AG10803 (cell line): ENCODE measurements at regions not wholly inside any gene's neighbourhood (a gene's known extent, or its start where the extent isn't known, plus 50 kb on each side); places are given as distances from the start of the nearest gene placed in this dataset.

Experiments
- DNase-seq: peaks from one replicate; pipeline ENCODE4 v3.0.0; 2010; ENCODE audit warnings: low read depth
- H3K4me3 ChIP-seq: 2 replicates; pipeline ENCODE4 v1.5.1; 2011; ENCODE audit warnings: mild to moderate bottlenecking, low read length, control low read depth
- TF ChIP-seq, protein P1 (sequence below): conservative IDR thresholded peaks from 2 replicates; pipeline ENCODE4 v1.5.1; 2011; ENCODE audit warnings: mild to moderate bottlenecking, low read length, control low read depth, inconsistent platforms

DNA sequence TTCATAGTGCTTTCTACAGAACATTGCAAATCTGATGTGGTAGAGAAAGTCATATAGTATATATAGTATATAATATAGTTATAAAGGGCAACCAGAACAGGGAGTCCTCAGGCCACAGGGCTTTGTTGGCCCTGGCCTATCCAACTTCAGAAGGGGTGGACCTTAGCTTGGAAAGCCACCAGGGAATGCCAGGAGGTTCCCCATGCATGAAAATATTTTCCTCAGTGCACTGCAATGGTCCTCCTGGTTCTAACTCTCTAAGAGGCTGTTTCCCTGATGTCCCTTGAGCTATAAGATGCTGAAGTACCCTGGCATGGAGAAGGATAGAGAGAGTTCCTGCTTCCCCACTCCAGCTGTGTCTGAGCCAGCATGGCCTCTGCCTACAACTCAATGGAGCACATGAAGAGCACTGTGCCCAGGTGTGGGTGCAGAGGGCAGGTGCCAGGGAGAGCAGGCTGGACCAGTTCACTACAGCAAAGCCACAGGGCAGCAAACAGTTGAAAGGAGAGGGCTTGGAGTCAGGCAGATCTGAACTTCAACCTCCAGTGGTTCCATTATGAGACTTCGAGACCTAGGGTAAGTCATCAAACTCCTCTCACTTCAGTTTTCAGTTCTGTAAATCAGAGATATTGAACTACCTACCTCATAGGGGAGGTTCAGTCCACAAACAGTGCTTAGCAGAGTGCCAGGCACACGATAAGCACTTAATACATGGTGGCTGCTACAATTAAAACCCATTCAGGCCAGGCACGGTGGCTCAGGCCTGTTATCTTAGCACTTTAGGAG, 183.1 kb downstream of the SALL1 start:
- H3K4me3 ChIP-seq, result no peak overlapping the region
- DNase-seq, result no peak
- TF ChIP-seq, protein P1, sequence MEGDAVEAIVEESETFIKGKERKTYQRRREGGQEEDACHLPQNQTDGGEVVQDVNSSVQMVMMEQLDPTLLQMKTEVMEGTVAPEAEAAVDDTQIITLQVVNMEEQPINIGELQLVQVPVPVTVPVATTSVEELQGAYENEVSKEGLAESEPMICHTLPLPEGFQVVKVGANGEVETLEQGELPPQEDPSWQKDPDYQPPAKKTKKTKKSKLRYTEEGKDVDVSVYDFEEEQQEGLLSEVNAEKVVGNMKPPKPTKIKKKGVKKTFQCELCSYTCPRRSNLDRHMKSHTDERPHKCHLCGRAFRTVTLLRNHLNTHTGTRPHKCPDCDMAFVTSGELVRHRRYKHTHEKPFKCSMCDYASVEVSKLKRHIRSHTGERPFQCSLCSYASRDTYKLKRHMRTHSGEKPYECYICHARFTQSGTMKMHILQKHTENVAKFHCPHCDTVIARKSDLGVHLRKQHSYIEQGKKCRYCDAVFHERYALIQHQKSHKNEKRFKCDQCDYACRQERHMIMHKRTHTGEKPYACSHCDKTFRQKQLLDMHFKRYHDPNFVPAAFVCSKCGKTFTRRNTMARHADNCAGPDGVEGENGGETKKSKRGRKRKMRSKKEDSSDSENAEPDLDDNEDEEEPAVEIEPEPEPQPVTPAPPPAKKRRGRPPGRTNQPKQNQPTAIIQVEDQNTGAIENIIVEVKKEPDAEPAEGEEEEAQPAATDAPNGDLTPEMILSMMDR, result no peak

DNA sequence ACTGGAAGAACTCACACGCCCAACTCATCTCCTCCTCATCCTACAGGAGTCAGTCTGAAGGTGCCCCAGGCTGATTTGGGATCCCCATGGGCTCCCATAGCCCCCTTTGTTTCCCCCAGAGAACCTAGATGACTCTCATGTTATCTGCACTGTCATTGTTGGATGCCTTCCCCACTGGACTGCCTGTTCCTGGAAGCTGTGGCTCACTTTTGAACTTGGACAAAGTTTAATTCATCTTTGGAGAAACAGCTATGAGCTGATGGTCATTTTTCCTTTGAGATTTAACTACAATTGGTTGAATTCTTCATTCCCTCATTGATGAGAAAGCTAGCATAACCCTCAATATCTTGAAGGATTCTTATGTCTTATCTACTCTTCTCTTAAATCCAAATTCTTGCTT, 186.6 kb downstream of the SALL1 start:
- H3K4me3 ChIP-seq, result no peak overlapping the region
- DNase-seq, result no peak
- TF ChIP-seq, protein P1, result no peak

DNA sequence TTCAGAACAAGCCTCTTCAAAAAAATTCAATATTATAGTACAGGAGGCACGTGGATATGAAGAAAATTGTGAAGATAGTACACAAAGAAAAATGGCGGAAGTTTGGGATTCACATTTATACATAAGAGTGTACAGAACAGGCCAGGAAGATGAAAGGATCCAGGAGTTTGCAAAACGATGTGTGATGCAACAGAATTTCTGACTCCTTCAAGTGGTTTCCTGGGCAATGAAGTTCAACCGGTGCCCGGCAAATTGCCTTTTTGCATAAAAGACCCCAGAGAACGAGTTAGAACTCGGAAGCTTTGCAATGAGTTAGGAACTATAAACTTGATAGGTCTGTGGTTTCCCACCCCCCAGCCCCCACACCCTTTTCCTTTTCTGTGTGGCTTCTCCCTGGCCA, 189.1 kb downstream of the SALL1 start:
- no peak overlapping the region for H3K4me3 ChIP-seq
- no peak for DNase-seq
- TF ChIP-seq, protein P1, result no peak

DNA sequence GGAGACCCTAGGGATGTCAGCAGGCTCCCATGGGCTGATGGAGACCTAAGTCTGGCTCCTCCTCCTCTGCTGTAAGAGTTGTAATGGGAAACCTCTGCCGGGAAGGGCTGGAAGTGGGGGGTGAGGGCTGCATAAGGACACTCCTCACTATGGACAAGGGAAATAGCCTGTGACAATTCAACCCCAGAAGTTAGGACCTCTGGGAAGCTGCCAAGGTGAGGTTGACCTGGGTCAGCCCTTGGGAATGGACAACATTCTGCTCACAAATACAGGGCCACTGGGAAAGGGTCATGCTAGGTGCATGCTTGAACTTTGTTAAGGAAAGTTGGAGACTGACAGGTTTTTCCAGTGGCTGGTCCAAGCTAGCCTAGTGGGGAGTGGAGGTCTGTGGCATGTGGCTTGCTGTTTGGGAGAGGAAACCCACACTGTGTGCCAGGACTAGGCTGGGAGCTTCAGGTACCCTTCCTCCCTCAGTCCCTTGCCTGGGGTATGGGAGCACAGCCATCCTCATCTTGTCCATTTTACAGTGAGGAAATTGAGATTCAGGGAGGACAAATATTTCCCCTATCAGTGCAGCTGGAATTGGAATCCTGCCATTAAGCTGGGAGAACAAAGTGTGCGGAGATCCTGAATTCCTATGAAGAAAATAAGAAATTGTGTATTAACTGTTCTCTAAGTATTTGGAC, 190.4 kb downstream of the SALL1 start:
- TF ChIP-seq, protein P1, result no peak
- DNase-seq, result no peak
- no peak overlapping the region for H3K4me3 ChIP-seq

DNA sequence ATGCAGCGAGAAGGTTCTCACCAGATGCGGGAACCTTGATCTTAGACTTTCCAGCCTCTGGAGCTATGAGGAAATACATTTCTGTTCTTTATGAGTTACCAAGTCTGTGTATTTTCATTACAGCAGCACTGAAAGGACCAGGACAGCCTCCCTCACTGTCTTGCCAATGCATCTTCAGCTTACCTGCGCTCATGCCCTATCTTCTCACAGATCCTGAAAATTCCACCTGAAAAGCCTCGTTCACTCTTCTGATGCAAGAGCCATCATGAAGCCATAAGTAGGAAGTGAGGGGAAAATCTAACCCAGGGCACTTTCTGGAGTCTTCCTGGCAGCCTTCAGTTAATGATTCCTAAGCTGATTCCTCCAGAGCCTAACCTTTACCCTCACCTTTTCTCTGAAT, 194.0 kb downstream of the SALL1 start:
- TF ChIP-seq, protein P1, result no peak
- DNase-seq, result no peak
- no peak overlapping the region for H3K4me3 ChIP-seq

DNA sequence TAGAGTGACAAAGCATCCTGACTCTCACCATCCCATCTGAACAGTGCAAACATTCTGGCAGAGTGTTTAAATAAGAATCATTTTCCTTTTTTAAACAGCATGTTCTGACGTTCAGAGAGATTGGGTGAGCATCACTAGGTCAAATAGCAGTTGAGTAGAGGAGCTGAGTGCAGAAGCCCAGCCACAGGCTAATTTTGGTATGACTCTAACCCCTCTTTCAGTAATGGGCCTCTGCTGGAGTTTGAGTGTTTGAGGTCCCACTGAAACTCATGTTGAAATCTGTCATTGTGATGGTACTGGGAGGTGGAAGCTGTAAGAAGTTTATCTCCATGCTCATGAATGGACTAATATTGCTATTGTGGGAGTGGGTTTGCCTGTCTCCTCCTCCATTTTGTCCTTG, 194.4 kb downstream of the SALL1 start:
- TF ChIP-seq, protein P1, result no peak
- DNase-seq, result no peak

DNA sequence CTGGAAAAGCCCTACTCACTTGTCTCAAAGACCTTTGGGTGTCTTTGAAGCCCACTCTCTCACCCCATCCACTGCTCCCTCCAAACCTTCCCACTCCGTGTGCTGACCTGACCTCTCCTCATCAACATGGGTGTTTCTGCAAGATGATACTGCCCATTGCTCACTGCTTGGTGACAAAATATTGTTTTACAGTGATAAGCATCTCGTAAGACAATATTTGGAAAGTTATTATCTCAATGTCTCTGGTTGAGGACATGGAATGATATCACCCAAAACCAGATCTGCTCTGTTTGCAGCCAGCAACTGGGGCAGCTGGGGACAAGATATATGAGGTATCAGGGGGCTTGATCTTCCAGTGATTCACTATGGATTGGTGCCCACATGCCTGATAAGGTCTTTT, 195.8 kb downstream of the SALL1 start:
- TF ChIP-seq, protein P1, result no peak
- no peak for DNase-seq
- no peak overlapping the region for H3K4me3 ChIP-seq

More for the DNA sequence above, 194.4 kb downstream of the SALL1 start:
- no peak overlapping the region for H3K4me3 ChIP-seq
